ENCODE measurements at regions not wholly inside any gene's neighbourhood (a gene's known extent, or its start where the extent isn't known, plus 50 kb on each side); places are given as distances from the start of the nearest gene placed in this dataset.
A peak's percentile ranks its signal among the peaks of the same experiment; 100 is the strongest.

DNA sequence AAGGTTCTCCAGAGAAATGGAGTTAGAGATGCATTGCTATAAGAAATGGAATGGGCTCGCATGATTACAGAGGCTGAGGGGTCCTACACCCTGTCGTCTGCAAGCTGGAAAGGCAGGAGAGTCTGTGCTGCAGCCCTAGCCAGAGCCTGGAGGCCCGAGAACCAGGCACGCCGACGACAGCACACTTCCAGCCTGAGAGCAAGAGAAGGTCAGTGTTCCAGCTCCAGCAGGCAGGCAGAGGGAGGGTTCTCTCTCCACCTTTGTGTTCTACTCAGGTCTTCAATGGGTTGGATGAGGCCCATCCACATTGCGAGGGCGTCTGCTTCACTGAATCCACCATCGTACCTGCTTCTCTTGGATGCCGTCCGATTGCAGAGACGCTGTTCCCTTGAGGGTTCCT, 177.6 kb upstream of the HDAC4 start:
- DNase-seq, result peak in 1 of 3 donors; percentile 40
- Histone ChIP-seq H3K4me1 (no peaks in the 10 kb centered on the region), H3K4me3 (no peak overlapping the region), H3K27ac (no peak overlapping the region), H3K27me3 (no peaks in the 10 kb centered on the region), H3K36me3 (no peaks in the 10 kb centered on the region), H3K9me3 (no peaks in the 10 kb centered on the region)
- TF ChIP-seq POLR2A (IDR thresholded peaks at IDR 0.05), result no peak
- TF ChIP-seq, protein P1, sequence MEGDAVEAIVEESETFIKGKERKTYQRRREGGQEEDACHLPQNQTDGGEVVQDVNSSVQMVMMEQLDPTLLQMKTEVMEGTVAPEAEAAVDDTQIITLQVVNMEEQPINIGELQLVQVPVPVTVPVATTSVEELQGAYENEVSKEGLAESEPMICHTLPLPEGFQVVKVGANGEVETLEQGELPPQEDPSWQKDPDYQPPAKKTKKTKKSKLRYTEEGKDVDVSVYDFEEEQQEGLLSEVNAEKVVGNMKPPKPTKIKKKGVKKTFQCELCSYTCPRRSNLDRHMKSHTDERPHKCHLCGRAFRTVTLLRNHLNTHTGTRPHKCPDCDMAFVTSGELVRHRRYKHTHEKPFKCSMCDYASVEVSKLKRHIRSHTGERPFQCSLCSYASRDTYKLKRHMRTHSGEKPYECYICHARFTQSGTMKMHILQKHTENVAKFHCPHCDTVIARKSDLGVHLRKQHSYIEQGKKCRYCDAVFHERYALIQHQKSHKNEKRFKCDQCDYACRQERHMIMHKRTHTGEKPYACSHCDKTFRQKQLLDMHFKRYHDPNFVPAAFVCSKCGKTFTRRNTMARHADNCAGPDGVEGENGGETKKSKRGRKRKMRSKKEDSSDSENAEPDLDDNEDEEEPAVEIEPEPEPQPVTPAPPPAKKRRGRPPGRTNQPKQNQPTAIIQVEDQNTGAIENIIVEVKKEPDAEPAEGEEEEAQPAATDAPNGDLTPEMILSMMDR (IDR thresholded peaks at IDR 0.05), result no peak

DNA sequence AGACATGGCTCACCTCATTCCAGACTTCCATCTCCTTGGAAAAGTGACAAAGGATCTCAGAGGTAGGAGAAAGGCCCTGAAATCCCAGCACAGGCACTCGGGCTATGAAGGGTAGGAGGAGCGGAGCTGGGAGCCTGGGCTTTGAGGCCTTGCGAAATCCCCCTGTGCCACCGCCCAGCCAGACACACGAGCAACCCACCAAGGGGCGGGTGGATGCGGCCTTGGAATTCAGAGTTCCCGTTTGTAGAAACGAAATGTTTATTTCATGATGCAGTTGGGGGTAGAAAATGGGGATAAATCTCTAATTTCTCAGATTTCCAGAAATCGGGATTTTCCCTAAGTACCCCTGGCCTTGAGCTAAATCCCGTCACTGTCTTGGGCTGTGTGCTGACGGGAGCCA, 177.1 kb upstream of the HDAC4 start:
- H3K9me3 ChIP-seq, result no peaks in the 10 kb centered on the region
- no peak overlapping the region for H3K4me3 ChIP-seq
- TF ChIP-seq, protein P1 (IDR thresholded peaks at IDR 0.05), result no peak
- no peak for TF ChIP-seq POLR2A (IDR thresholded peaks at IDR 0.05)
- H3K4me1 ChIP-seq, result no peaks in the 10 kb centered on the region
- H3K27ac ChIP-seq, result no peak overlapping the region
- H3K36me3 ChIP-seq, result no peaks in the 10 kb centered on the region
- no peaks in the 10 kb centered on the region for H3K27me3 ChIP-seq
- DNase-seq, result peak in 1 of 3 donors; percentile 13

DNA sequence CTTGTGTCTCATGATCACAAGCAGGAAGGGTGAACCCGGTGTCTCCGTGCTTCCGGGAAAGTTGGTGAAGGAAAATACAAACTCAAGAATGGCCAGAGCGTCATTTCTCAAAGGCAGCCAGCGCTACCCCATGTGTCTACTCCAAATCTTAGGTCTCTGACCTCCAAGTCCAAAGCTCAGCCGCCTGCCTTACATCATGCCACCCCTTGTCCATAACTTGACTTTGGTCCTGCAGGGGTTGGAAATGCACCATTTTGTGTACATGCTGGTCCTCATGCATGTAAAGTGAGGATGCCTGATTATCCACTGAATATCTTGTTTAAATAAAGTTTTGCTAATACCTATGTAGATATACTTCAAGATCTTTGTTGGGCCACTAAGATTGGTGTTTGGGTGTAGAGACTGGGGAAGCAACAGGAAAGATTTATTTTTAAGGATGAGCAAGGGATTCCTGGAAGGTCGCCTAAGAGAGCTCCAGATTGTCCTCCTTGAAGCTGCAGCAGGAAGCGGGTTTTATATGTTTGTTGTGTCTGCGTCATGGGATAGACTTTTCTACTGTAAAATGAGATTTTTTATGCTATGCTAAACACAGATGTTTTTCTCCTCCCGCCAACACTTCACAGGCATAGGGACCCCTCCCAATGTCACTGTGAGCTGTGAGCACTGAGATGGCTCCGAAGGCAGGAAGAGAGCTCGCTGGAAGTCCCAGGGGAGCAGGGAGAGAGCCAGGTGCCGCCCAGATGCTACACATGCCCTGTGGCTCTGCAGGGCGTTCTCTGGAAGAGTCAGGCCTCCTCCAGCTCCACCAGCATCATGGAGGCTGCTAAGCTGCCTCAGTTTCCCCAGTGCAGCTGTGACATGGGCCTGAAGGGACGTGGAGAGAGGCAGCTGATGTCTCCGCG, 176.2 kb upstream of the HDAC4 start:
- no peaks in the 10 kb centered on the region for H3K27me3 ChIP-seq
- DNase-seq, result peak in 1 of 3 donors; percentile 16
- no peaks in the 10 kb centered on the region for H3K36me3 ChIP-seq
- TF ChIP-seq, protein P1 (IDR thresholded peaks at IDR 0.05), result no peak
- no peak for TF ChIP-seq POLR2A (IDR thresholded peaks at IDR 0.05)
- H3K4me3 ChIP-seq, result no peak overlapping the region
- H3K27ac ChIP-seq, result no peak overlapping the region
- no peaks in the 10 kb centered on the region for H3K9me3 ChIP-seq
- H3K4me1 ChIP-seq, result no peaks in the 10 kb centered on the region

DNA sequence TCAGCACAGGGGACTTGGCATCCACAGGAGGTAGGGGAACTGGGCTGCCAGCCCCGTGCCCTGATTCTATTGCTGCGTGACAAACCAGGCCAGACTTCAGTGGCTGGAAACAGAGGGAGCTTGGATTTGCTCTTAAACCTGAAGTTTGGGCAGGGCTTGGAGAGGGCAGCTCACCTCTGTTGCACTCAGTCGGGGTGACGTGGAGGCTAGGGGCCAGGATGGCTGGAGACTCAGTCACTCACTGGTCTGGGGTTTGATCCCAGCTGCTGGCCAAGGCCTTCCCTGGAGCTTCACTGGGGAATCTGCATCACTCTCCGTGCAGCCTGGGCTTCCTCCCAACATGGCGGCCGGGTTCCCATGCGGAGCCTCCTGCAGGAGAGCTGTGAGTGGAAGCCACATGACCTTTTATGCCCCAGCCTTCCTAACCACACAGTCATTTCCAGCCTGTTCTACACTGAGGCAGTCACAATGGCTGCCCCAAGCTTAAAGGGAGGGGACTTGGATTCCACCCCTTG, 175.2 kb upstream of the HDAC4 start:
- no peak overlapping the region for H3K27ac ChIP-seq
- TF ChIP-seq, protein P1 (IDR thresholded peaks at IDR 0.05), result no peak
- TF ChIP-seq POLR2A (IDR thresholded peaks at IDR 0.05), result no peak
- peak in 1 of 3 donors; percentile 33 for DNase-seq
- no peaks in the 10 kb centered on the region for H3K36me3 ChIP-seq
- no peak overlapping the region for H3K4me3 ChIP-seq
- H3K4me1 ChIP-seq, result no peaks in the 10 kb centered on the region
- no peaks in the 10 kb centered on the region for H3K9me3 ChIP-seq
- no peaks in the 10 kb centered on the region for H3K27me3 ChIP-seq

DNA sequence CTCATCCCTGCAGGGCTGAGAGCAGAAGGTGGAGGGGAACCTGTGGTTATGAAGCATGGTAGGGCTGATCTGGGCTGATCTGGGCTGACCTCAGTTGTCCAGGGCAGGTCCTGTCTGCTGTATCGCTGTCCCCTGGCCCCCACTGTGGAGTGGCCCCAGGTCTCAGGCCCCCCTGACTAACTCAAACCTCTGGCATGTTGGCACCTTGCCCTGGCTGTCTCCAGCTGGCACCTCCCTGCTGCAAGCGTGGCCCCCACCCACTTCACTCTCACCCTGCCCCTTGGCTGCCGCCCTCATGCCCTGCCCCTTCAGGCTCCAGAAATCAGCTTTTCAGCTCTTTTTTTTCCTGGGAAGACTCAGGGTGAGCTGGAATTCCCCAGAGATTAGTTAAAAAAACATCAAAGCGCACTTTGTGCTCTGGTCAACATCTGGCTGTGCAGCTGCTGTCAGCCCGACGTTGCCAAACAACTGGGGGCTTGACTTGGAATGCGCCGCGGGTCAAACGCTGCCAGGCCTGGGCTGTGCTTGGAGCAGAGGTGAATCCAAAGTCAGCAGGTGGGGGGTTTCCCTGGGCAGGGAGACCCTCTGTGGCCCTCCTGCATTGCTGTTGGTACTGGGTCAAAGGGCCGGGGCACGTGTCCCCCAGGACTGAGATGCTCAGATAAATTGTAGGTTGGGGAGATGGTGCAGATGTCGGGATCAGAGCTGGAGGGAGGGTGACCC, 173.8 kb upstream of the HDAC4 start:
- TF ChIP-seq, protein P1 (IDR thresholded peaks at IDR 0.05), result no peak
- no peak for TF ChIP-seq POLR2A (IDR thresholded peaks at IDR 0.05)
- Histone ChIP-seq H3K4me1 (no peaks in the 10 kb centered on the region), H3K9me3 (no peaks in the 10 kb centered on the region), H3K27ac (no peak overlapping the region), H3K27me3 (no peaks in the 10 kb centered on the region), H3K36me3 (no peaks in the 10 kb centered on the region), H3K4me3 (no peak overlapping the region)
- peak in 1 of 3 donors; percentile 25 for DNase-seq
